ENCODE measurements at regions not wholly inside any gene's neighbourhood (a gene's known extent, or its start where the extent isn't known, plus 50 kb on each side); places are given as distances from the start of the nearest gene placed in this dataset.
A peak's percentile ranks its signal among the peaks of the same experiment; 100 is the strongest.

GRCh38 chr2:42974721-42975717 is 182.6 kb upstream of the HAAO start:
- TF ChIP-seq POLR2A (IDR thresholded peaks at IDR 0.05) (peak in 1 of 2 donors; percentile 28), CTCF (IDR thresholded peaks at IDR 0.05) (peak; percentile 95 to 96 (median 96))
